Skeletal muscle cell (primary cell): ENCODE measurements at regions not wholly inside any gene's neighbourhood (a gene's known extent, or its start where the extent isn't known, plus 50 kb on each side); places are given as distances from the start of the nearest gene placed in this dataset.
"Not testable (repeated sequence)": the region's sequence is repeated elsewhere in the genome, so short reads cannot be mapped to it uniquely, and the experiment has no call there.

Experiments
- DNase-seq: peaks from one replicate; pipeline ENCODE4 v3.0.0-alpha.2; 2010; ENCODE audit warnings: low read depth
- H3K4me3 ChIP-seq: 2 replicates; pipeline ENCODE4 v1.5.1; 2011; ENCODE audit warnings: low read depth, mild to moderate bottlenecking, control low read depth, low read length, moderate library complexity

DNA sequence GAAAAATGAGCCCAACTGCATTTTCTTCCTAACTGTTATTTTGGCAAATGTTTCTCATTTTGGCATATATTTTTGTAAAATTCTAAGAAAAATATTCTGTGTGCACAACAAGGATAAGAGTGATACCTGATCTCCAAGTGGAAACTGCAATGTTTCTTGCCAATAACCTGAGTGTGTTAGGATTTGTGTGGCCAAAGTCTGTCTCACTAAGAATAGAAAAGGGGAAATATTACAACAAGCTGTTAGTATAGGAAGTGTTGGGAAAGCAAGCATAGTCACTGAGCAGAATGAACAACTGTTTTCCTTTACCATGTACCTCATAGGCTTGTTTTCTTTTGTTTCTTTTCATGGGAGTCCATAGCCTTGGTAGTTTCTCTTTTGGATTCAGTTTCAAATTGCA is 624.2 kb downstream of the MTRR start:
- no peak for DNase-seq
- no peak overlapping the region for H3K4me3 ChIP-seq

- DNase-seq: no peak
- no peak overlapping the region for H3K4me3 ChIP-seq
Measured at GRCh38 chr5:8500426-8500825, 631.5 kb downstream of the MTRR start.

GRCh38 chr5:8505196-8505595 is 636.2 kb downstream of the MTRR start:
- DNase-seq: no peak
- no peak overlapping the region for H3K4me3 ChIP-seq

DNA sequence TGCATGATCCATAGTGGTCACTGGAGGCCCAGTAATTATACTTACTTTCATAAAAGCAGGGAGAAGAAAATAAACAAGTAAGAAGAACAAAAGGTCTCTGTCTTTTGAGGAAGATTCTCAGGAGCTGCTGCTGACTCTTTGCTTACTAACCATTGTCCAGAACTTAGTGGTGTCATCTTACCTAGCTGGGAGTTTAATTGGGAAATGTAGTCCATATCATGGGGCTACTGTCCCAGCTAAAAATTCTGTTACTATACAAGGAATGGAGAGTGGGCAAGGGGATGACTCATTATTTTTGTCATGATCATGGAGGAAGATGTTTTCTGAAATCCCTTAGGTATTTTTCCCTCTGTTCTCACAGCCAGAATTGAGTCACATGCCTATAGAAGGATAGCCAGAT is 639.3 kb downstream of the MTRR start:
- no peak overlapping the region for H3K4me3 ChIP-seq
- DNase-seq: peak; percentile 65

- H3K4me3 ChIP-seq: no peak overlapping the region
- DNase-seq: no peak
Measured at GRCh38 chr5:8516356-8516755, 647.4 kb downstream of the MTRR start.

DNA sequence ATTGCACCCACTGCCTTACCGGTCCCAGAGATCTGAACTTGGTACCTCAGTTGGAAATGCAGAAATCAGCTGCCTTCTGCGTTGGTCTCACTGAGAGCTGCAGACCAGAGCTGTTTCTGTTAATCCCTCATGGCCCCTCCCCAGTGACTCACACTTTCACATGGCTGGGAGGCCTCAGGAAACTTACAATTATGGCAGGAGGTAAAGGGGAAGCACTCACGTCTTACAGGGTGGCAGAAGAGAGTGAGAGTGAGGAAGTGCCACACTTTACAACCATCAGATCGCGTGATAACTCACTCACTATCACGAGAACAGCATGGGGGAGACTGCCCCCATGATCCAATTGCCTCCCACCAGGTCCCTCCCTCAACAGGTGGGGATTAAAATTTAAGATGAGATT is 648.5 kb downstream of the MTRR start:
- DNase-seq: peak; percentile 9

DNA sequence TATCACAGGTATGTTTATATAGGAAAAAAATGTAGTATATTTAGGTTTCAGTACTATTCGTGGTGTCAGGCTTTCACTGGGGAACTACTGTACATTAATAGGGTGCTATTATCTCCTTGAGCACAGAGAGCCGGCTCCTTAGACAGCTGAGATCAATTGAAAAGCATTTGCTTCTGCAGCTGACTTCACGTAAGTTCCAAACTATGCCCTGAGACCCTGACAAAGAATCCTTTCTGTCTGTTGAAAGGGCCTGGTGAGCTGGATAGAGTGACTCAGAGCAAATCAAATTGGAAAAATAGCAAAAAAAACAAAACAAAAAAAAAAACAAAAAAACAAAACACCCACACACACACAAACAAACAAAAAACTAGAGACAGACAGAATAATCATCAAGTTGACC is 652.0 kb downstream of the MTRR start:
- H3K4me3 ChIP-seq: no peak overlapping the region
- no peak for DNase-seq

More for the DNA sequence above, 648.5 kb downstream of the MTRR start:
- no peak overlapping the region for H3K4me3 ChIP-seq

DNA sequence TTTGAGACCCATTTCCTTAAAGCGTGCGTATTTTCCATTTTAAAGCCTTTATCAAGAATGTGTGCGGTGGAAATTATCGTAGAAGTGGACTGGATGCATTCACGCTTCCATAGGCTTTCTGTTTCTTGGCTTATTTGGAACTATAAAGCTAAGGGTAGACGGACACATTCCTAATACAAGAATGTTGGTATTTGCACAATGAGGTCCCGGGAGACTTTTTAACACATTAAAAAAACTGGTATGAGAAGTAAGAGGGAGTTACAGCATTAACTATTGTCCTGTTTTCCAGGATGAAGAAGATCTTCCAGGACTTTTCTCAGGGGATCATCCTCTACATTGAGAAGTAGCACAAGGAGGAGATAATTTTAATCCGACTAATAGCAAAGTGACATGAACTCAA is 653.0 kb downstream of the MTRR start:
- no peak overlapping the region for H3K4me3 ChIP-seq
- peak; percentile 29 for DNase-seq

GRCh38 chr5:8522646-8523045 is 653.7 kb downstream of the MTRR start:
- no peak for DNase-seq
- H3K4me3 ChIP-seq: no peak overlapping the region

- no peak for DNase-seq
Measured at GRCh38 chr5:8523501-8523900, 654.6 kb downstream of the MTRR start.

DNA sequence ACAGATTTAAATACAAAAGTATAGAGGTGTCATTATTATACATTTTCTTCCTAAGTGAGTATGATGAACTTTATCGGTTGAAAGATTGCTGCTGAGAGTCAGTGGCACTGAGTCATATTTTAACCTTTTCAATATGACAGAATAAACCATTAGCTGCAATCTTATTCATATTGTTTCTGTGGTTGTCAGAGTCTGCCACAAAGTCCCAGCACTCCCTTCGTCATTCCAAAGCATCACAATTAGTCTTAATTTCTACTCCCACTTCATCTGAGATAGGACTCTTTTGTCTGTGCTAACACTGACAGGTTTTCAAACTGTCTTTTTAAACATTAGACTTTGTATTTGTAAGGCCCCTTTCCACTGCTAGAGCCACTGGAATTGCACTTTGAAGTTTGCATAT is 656.9 kb downstream of the MTRR start:
- DNase-seq: no peak
- H3K4me3 ChIP-seq: no peak overlapping the region

More at GRCh38 chr5:8523501-8523900, 654.6 kb downstream of the MTRR start:
- H3K4me3 ChIP-seq: no peak overlapping the region

GRCh38 chr5:8528106-8528505 is 659.2 kb downstream of the MTRR start:
- no peak for DNase-seq

GRCh38 chr5:8538821-8539220 is 669.9 kb downstream of the MTRR start:
- H3K4me3 ChIP-seq: no peak overlapping the region
- no peak for DNase-seq

More at GRCh38 chr5:8528106-8528505, 659.2 kb downstream of the MTRR start:
- H3K4me3 ChIP-seq: no peak overlapping the region

DNA sequence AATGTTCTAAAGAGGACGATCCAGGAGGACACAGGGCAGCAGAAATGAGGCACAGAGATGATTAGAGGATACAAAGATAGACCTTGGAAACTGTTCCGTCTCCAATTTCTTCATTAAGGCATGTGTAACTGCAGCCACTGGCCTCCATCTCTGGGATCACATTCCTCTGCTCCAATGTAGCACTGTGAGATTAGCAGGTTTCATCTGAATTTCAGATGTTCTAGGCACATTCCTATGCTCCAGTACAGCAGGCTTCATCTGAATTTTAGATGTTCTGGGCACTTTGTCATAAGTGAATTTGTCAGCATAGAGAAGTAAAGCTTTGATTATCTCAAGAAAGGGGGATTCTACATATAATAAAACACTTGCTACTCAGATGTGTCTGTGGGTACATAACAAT is 671.4 kb downstream of the MTRR start:
- H3K4me3 ChIP-seq: no peak overlapping the region
- no peak for DNase-seq

- DNase-seq: no peak
- no peak overlapping the region for H3K4me3 ChIP-seq
Measured at GRCh38 chr5:8550921-8551320, 682.0 kb downstream of the MTRR start.

DNA sequence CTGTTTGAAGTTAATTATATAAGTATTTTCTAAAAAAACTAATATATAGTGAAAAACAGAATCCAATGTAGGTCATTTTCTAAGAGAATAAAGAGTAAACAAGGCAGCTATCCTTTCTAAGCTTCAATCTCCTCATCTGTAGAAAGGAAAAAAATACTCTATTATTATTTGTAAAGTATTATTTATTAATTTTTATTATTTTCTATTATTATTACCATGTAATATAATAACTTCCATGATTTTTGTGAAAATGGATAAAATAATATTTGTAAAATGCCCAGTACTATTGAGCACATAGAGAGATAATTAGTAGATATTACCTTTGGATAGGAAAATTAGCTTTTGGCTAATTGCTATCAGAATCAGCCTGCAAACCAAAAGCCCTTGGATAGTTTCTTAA is 684.4 kb downstream of the MTRR start:
- H3K4me3 ChIP-seq: no peak overlapping the region
- DNase-seq: no peak

- H3K4me3 ChIP-seq: no peak overlapping the region
- DNase-seq: no peak
Measured at GRCh38 chr5:8557728-8558127, 688.8 kb downstream of the MTRR start.

- DNase-seq: no peak
- H3K4me3 ChIP-seq: no peak overlapping the region
Measured at GRCh38 chr5:8560776-8561175, 691.8 kb downstream of the MTRR start.

DNA sequence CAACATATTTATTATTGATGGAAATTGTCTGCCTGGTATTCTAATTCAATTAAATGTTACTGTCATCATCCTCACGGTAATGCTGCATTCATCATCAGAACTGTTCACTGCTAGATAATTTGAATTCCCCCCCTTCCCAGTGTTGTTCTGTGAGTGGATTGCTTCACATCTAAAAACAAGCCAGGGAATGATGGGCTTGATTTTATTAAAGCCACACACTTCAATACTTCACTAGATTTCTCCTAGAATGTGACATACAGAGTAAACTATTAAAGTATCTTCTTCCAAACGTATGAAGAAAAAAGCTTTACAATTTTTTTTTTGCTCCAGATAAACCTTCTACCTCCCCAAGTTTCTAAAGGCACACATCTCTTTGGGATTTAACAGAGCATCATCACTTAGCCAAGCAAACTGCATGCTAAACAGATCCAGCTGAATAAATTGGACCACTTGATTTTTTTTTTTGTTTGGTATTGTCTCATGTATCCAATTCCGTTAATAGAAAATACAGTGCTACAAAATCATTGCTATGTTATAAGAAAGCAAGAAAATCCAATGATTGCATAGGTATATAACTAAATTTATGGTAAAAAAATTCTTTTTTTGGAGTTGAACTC is 692.4 kb downstream of the MTRR start:
- DNase-seq: no peak
- no peak overlapping the region for H3K4me3 ChIP-seq

- no peak for DNase-seq
- H3K4me3 ChIP-seq: no peak overlapping the region
Measured at GRCh38 chr5:8561854-8562253, 692.9 kb downstream of the MTRR start.

DNA sequence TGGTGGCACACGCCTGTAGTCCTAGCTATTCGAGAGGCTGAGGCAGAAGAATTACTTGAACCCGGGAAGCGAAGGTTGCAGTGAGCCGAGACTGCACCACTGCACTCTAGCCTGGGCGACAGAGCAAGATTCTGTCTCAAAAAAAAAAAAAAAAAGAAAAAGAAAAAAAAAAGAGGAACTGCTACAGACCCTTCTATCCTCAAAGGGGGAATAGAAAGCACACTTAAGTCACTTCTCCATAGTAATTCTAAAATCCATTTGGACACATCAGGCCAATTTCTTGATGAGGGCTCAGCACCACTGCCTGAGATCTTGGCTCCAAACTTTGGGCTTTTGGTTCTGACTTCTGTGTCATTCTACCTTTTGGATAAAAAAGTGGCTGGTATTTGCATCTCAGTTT is 694.6 kb downstream of the MTRR start:
- H3K4me3 ChIP-seq, DNase-seq: not testable (repeated sequence)

DNA sequence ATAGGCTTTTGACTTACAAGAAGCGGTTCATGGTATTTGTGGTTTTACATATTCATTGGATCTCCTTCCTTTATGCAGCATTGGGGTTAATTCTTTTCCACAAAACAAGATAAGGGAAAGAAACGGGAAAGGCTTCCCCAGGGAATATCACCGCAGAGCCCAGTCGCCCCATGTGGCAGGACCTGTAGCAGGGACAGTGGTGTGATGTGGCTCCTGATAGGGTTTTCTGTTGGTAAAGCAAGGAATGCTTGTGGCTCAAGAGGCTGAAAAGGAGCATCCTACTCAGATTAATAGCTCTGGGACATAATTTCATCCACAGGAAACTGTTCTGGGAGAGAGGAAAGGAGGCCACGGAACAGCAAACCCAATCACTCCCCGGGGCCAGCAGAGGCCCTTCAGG is 699.9 kb downstream of the MTRR start:
- H3K4me3 ChIP-seq: no peak overlapping the region
- no peak for DNase-seq
